AG04450 (cell line): ENCODE measurements at regions not wholly inside any gene's neighbourhood (a gene's known extent, or its start where the extent isn't known, plus 50 kb on each side); places are given as distances from the start of the nearest gene placed in this dataset.

Source experiments
- CTCF ChIA-PET: fragments of 300-600, 350-600 bp; formaldehyde crosslinking; extraction: SDS; loops from one replicate; lab custom pipeline; 2022; ENCODE audit warnings: antibody characterized with exemption, inconsistent platforms; lab: Charles Lee
- POLR2A ChIA-PET: fragments of 350-600 bp; formaldehyde crosslinking; extraction: SDS; loops from one replicate; lab custom pipeline; 2021; ENCODE audit warnings: antibody characterized with exemption, inconsistent platforms; lab: Yijun Ruan, JAX
- DNase-seq: peaks from one replicate; pipeline ENCODE4 v3.0.0-alpha.2; 2011; ENCODE audit warnings: low read depth, low spot score
- H3K27ac ChIP-seq: one replicate; pipeline ENCODE4 v1.5.1; 2012; ENCODE audit warnings: low read depth, low read length, control low read depth
- H3K27me3 ChIP-seq: one replicate; pipeline ENCODE4 v1.6.0; 2012; ENCODE audit warnings: low read length; ENCODE audit not compliant: control insufficient read depth, insufficient read depth
- H3K4me3 ChIP-seq: 2 replicates; pipeline ENCODE4 v1.5.1; 2011; ENCODE audit warnings: mild to moderate bottlenecking, low read depth, low read length, control low read depth
- H3K9me3 ChIP-seq: 2 replicates; pipeline ENCODE4 v1.5.1; 2012; ENCODE audit warnings: low read length; ENCODE audit not compliant: control insufficient read depth, insufficient read depth
- CTCF ChIP-seq: IDR thresholded peaks from 2 replicates; pipeline ENCODE4 v1.5.1; 2011; ENCODE audit warnings: low read depth, low read length, control low read depth, inconsistent platforms

- DNase-seq, result no peak
- ChIA-PET CTCF (no interaction called here), POLR2A (interaction anchor here (0.6 kb wide), 1 partner anchor 690 kb away, joined by 3 read pairs; no protein-coding TSS in a partner anchor)
- no peak for TF ChIP-seq CTCF
- Histone ChIP-seq H3K4me3 (no peak overlapping the region), H3K27me3 (no peaks in the 10 kb centered on the region), H3K27ac (no peak overlapping the region), H3K9me3 (no peaks in the 10 kb centered on the region; the same call in 1 of the 2 replicates)
Observed at GRCh38 chr5:93209476-93209875, 371.5 kb downstream of the NR2F1-AS1 start.

GRCh38 chr5:93208141-93208751 is 372.8 kb downstream of the NR2F1-AS1 start:
- no peak overlapping the region for H3K4me3 ChIP-seq
- ChIA-PET CTCF (interaction anchor here (1.2 kb wide), 2 partner anchors 18 to 29 kb away, joined by 3 to 4 read pairs; no protein-coding TSS in a partner anchor), POLR2A (interaction anchor here (0.7 to 1.2 kb wide), 3 partner anchors 16 to 374 kb away, joined by 3 read pairs; partner anchors contain the start of gene NR2F1)
- H3K27ac ChIP-seq, result no peak overlapping the region
- no peak for TF ChIP-seq CTCF
- no peaks in the 10 kb centered on the region for H3K27me3 ChIP-seq
- no peaks in the 10 kb centered on the region; the same call in 1 of the 2 replicates for H3K9me3 ChIP-seq
- DNase-seq, result no peak

- TF ChIP-seq CTCF, result no peak
- DNase-seq, result no peak
- no peaks in the 10 kb centered on the region for H3K9me3 ChIP-seq
- ChIA-PET CTCF (no interaction called here), POLR2A (no interaction called here)
- no peak overlapping the region for H3K4me3 ChIP-seq
- no peaks in the 10 kb centered on the region for H3K27me3 ChIP-seq
- H3K27ac ChIP-seq, result no peak overlapping the region
Observed at GRCh38 chr5:93206203-93206602, 374.8 kb downstream of the NR2F1-AS1 start.

- ChIA-PET CTCF (no interaction called here), POLR2A (no interaction called here)
- DNase-seq, result no peak
- Histone ChIP-seq H3K9me3 (no peaks in the 10 kb centered on the region), H3K27ac (no peak overlapping the region), H3K4me3 (no peak overlapping the region), H3K27me3 (no peaks in the 10 kb centered on the region)
- no peak for TF ChIP-seq CTCF
Observed at GRCh38 chr5:93201061-93201460, 380.0 kb downstream of the NR2F1-AS1 start.

- H3K4me3 ChIP-seq, result no peak overlapping the region
- DNase-seq, result no peak
- TF ChIP-seq CTCF, result no peak
- POLR2A ChIA-PET, result no interaction called here
- CTCF ChIA-PET, result no interaction called here
- H3K27me3 ChIP-seq, result no peaks in the 10 kb centered on the region
- no peaks in the 10 kb centered on the region; the same call in 1 of the 2 replicates for H3K9me3 ChIP-seq
- no peak overlapping the region for H3K27ac ChIP-seq
Observed at GRCh38 chr5:93196986-93197385, 384.0 kb downstream of the NR2F1-AS1 start.
